Tibial nerve (tissue), 3 donors: ENCODE measurements at regions not wholly inside any gene's neighbourhood (a gene's known extent, or its start where the extent isn't known, plus 50 kb on each side); places are given as distances from the start of the nearest gene placed in this dataset.

Experiments
- POLR2A ChIP-seq, 2 donors: fragments of 450-650 bp; IDR thresholded peaks; one replicate each; pipeline ENCODE4 v1.6.1; 2017; ENCODE audit warnings: antibody characterized with exemption in 2 of 2, mild to moderate bottlenecking in 2 of 2, moderate library complexity in 2 of 2
- TF ChIP-seq, protein P1 (sequence below), 5 experiments: fragments of 200-600 bp in 3 of 5; fragments of 450-650 bp in 2 of 5; sonication (generic) in 3 of 5; IDR thresholded peaks; one replicate each; pipeline ENCODE4 v1.5.1; 2016 to 2019; ENCODE audit warnings: antibody characterized with exemption in 5 of 5, mild to moderate bottlenecking in 3 of 5, moderate library complexity in 2 of 5

DNA sequence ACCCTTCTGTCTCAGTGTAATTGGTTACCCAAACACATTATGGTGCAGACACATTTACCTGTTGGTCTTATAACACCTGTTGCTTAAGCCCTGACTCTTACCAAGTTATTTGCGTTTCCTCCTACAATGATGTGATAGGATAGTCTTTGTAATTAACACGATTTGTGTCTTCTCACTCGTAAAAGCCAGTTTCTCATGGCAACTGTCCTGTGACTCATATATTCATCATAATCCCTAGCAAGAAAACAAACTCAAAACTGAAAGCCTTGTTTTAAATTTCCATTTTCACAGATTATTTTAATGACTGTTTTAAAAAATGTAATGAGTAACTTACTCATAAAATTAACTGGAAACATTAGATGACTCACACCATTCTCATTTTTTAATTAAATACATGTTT, 495.2 kb downstream of the NLGN4X start:
- TF ChIP-seq, protein P1, sequence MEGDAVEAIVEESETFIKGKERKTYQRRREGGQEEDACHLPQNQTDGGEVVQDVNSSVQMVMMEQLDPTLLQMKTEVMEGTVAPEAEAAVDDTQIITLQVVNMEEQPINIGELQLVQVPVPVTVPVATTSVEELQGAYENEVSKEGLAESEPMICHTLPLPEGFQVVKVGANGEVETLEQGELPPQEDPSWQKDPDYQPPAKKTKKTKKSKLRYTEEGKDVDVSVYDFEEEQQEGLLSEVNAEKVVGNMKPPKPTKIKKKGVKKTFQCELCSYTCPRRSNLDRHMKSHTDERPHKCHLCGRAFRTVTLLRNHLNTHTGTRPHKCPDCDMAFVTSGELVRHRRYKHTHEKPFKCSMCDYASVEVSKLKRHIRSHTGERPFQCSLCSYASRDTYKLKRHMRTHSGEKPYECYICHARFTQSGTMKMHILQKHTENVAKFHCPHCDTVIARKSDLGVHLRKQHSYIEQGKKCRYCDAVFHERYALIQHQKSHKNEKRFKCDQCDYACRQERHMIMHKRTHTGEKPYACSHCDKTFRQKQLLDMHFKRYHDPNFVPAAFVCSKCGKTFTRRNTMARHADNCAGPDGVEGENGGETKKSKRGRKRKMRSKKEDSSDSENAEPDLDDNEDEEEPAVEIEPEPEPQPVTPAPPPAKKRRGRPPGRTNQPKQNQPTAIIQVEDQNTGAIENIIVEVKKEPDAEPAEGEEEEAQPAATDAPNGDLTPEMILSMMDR (IDR thresholded peaks at IDR 0.05): no peak
- TF ChIP-seq POLR2A (IDR thresholded peaks at IDR 0.05): no peak
